Keratinocyte (primary cell): ENCODE measurements at regions not wholly inside any gene's neighbourhood (a gene's known extent, or its start where the extent isn't known, plus 50 kb on each side); places are given as distances from the start of the nearest gene placed in this dataset.
"Not testable (repeated sequence)": the region's sequence is repeated elsewhere in the genome, so short reads cannot be mapped to it uniquely, and the experiment has no call there.

Experiments used
- DNase-seq: peaks from one replicate; pipeline ENCODE4 v3.0.0-alpha.2; 2011; ENCODE audit warnings: low read depth, missing footprints, low spot score
- FAIRE-seq: peaks from 2 replicates; lab custom pipeline; 2011; peaks lifted over from hg19 to GRCh38; lab: Jason Lieb, UNC
- H2AFZ ChIP-seq: 2 replicates; pipeline ENCODE4 v1.6.0; 2012; ENCODE audit warnings: low read length, control low read depth, inconsistent platforms; ENCODE audit not compliant: control insufficient read depth
- H3K27ac ChIP-seq: 2 replicates; pipeline ENCODE4 v1.5.1; 2011; ENCODE audit warnings: low read length; ENCODE audit not compliant: control insufficient read depth, insufficient read depth
- H3K27me3 ChIP-seq: 3 replicates; pipeline ENCODE4 v1.6.0; 2011; ENCODE audit warnings: low read length; ENCODE audit not compliant: control insufficient read depth, insufficient read depth; ENCODE audit errors: extremely low read depth
- H3K36me3 ChIP-seq, 2 experiments: 2 replicates in 1 of 2; 3 replicates in 1 of 2; pipeline ENCODE4 v1.5.1; 2011; ENCODE audit warnings: low read length in 2 of 2, mild to moderate bottlenecking in 1 of 2; ENCODE audit not compliant: control insufficient read depth in 2 of 2, insufficient read depth in 2 of 2; ENCODE audit errors: extremely low read depth in 1 of 2
- H3K4me1 ChIP-seq: 3 replicates; pipeline ENCODE4 v1.5.1; 2011; ENCODE audit warnings: low read length; ENCODE audit not compliant: control insufficient read depth, insufficient read depth; ENCODE audit errors: extremely low read depth
- H3K4me2 ChIP-seq: 3 replicates; pipeline ENCODE4 v1.6.0; 2011; ENCODE audit warnings: low read depth, low read length; ENCODE audit not compliant: control insufficient read depth, insufficient read depth; ENCODE audit errors: extremely low read depth
- H3K4me3 ChIP-seq, 3 experiments: fragments of 200-600 bp in 1 of 3; sonication (generic) in 1 of 3; 2 replicates in 2 of 3; 3 replicates in 1 of 3; pipeline ENCODE4 v1.5.1; 2011 to 2016; ENCODE audit warnings: low read length in 3 of 3, mild to moderate bottlenecking in 3 of 3, control low read depth in 2 of 3, inconsistent platforms in 1 of 3, low read depth in 1 of 3, mixed read lengths in 1 of 3, mixed run types in 1 of 3, moderate library complexity in 1 of 3; ENCODE audit not compliant: control insufficient read depth in 2 of 3, insufficient read depth in 2 of 3; ENCODE audit errors: extremely low read depth in 1 of 3
- H3K79me2 ChIP-seq: 2 replicates; pipeline ENCODE4 v1.6.0; 2012; ENCODE audit warnings: low read length; ENCODE audit not compliant: control insufficient read depth, insufficient read depth
- H3K9ac ChIP-seq: 3 replicates; pipeline ENCODE4 v1.6.0; 2011; ENCODE audit warnings: low read length; ENCODE audit not compliant: control insufficient read depth, insufficient read depth; ENCODE audit errors: extremely low read depth
- H3K9me1 ChIP-seq: 3 replicates; pipeline ENCODE4 v1.6.0; 2011; ENCODE audit warnings: low read length; ENCODE audit not compliant: control insufficient read depth, insufficient read depth; ENCODE audit errors: extremely low read depth
- H3K9me3 ChIP-seq: 2 replicates; pipeline ENCODE4 v1.5.1; 2012; ENCODE audit warnings: low read depth, low read length; ENCODE audit not compliant: control insufficient read depth
- H4K20me1 ChIP-seq: 3 replicates; pipeline ENCODE4 v1.6.0; 2011; ENCODE audit warnings: low read length; ENCODE audit not compliant: control insufficient read depth, insufficient read depth; ENCODE audit errors: extremely low read depth
- EZH2 ChIP-seq: IDR thresholded peaks from one replicate; pipeline ENCODE4 v1.6.1; 2012; ENCODE audit warnings: inconsistent platforms, mild to moderate bottlenecking, low read length, moderate library complexity
- dilution Hi-C: fragments of 300-500 bp; cut with MboI; formaldehyde crosslinking; loops from one replicate; pipeline ENCODE4 v1.7.0; 2020; ENCODE audit warnings: low sequenced_read_pairs; ENCODE audit not compliant: extremely low pct_ligation_motif_present
- TF ChIP-seq, protein P1 (sequence below), 3 experiments: IDR thresholded peaks in 1 of 3; conservative IDR thresholded peaks in 1 of 3; optimal IDR thresholded peaks in 1 of 3; 2 replicates in 2 of 3; 3 replicates in 1 of 3; pipeline versions ENCODE3 to v1.5.1; 2011; ENCODE audit warnings: low read length in 3 of 3, mild to moderate bottlenecking in 3 of 3, moderate library complexity in 2 of 3, control low read depth in 1 of 3, inconsistent platforms in 1 of 3; ENCODE audit not compliant: insufficient read depth in 2 of 3; ENCODE audit errors: extremely low read depth in 1 of 3

DNA sequence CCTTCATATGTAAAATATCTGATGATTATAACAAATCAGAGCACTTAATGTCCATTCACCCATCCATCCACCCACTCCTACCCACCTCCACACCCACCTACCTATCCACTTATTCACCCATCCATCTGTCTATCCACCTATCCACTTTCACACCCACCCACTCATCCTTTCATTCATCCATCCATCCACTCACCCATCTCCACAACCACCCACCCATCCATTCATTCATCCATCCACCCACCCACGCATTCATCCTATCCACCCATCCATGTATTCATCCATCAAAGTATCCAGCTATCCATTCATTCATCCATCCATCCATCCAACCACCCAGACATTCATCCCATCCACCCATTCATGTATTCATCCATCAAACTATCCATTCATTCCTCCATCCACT lies 466.1 kb downstream of the AJAP1 start:
- Histone ChIP-seq H3K27me3 (no peaks in the 10 kb centered on the region), H3K27ac (no peak overlapping the region), H2AFZ (no peak overlapping the region), H3K79me2 (no peaks in the 10 kb centered on the region), H3K9me1 (no peaks in the 10 kb centered on the region), H3K9ac (no peak overlapping the region), H3K36me3 (no peaks in the 10 kb centered on the region), H3K4me2 (no peak overlapping the region), H3K4me3 (no peak overlapping the region), H4K20me1 (no peaks in the 10 kb centered on the region), H3K4me1 (no peaks in the 10 kb centered on the region), H3K9me3 (no peaks in the 10 kb centered on the region)
- TF ChIP-seq, protein P1, sequence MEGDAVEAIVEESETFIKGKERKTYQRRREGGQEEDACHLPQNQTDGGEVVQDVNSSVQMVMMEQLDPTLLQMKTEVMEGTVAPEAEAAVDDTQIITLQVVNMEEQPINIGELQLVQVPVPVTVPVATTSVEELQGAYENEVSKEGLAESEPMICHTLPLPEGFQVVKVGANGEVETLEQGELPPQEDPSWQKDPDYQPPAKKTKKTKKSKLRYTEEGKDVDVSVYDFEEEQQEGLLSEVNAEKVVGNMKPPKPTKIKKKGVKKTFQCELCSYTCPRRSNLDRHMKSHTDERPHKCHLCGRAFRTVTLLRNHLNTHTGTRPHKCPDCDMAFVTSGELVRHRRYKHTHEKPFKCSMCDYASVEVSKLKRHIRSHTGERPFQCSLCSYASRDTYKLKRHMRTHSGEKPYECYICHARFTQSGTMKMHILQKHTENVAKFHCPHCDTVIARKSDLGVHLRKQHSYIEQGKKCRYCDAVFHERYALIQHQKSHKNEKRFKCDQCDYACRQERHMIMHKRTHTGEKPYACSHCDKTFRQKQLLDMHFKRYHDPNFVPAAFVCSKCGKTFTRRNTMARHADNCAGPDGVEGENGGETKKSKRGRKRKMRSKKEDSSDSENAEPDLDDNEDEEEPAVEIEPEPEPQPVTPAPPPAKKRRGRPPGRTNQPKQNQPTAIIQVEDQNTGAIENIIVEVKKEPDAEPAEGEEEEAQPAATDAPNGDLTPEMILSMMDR (optimal IDR thresholded peaks at IDR 0.05 in 1 of 3, IDR thresholded peaks at IDR 0.05 in 1 of 3, conservative IDR thresholded peaks at IDR 0.05 in 1 of 3; ENCODE audit: extremely low read depth in 1 of 3, insufficient read depth in 2 of 3, low read length in 3 of 3): no peak
- no peak for TF ChIP-seq EZH2
- no peak for FAIRE-seq
- no peak for DNase-seq
- dilution Hi-C loops: no loop called here

- dilution Hi-C loops: no loop called here
These were observed 465.2 kb downstream of the AJAP1 start for GRCh38 chr1:5119366-5120234.

DNA sequence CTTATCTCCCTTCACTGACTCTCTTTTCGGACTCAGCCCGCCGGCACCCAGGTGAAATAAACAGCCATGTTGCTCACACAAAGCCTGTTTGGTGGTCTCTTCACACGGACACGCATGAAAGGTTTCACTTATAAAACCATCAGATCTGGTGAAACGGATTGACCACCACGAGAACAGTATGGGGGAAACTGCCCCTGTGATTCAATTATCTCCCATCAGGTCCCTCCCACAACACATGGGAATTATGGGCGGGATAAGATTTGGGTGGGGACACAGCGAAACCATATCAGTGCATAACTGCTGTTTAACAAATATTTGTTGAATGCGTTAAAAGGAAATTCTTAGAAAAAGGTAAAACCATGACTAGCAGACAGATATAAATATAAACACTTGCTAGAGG lies 464.4 kb downstream of the AJAP1 start:
- H4K20me1 ChIP-seq, H3K36me3 ChIP-seq, FAIRE-seq, dilution Hi-C loops, H3K27me3 ChIP-seq, DNase-seq, H2AFZ ChIP-seq, H3K9me3 ChIP-seq, H3K9me1 ChIP-seq, H3K4me1 ChIP-seq, H3K27ac ChIP-seq, H3K9ac ChIP-seq, H3K79me2 ChIP-seq, H3K4me3 ChIP-seq, H3K4me2 ChIP-seq: not testable (repeated sequence)

More at GRCh38 chr1:5119366-5120234, 465.2 kb downstream of the AJAP1 start:
- Histone ChIP-seq H3K9ac (no peak overlapping the region), H4K20me1 (no peaks in the 10 kb centered on the region), H3K27ac (no peak overlapping the region), H3K36me3 (no peaks in the 10 kb centered on the region), H3K79me2 (no peaks in the 10 kb centered on the region), H2AFZ (no peak overlapping the region), H3K4me2 (no peak overlapping the region), H3K9me3 (no peaks in the 10 kb centered on the region), H3K4me3 (no peak overlapping the region), H3K27me3 (no peaks in the 10 kb centered on the region), H3K9me1 (no peaks in the 10 kb centered on the region), H3K4me1 (no peaks in the 10 kb centered on the region)
- no peak for FAIRE-seq
- DNase-seq: no peak
- TF ChIP-seq EZH2: no peak
- TF ChIP-seq, protein P1 (optimal IDR thresholded peaks at IDR 0.05 in 1 of 3, IDR thresholded peaks at IDR 0.05 in 1 of 3, conservative IDR thresholded peaks at IDR 0.05 in 1 of 3; ENCODE audit: extremely low read depth in 1 of 3, insufficient read depth in 2 of 3, low read length in 3 of 3): no peak

DNA sequence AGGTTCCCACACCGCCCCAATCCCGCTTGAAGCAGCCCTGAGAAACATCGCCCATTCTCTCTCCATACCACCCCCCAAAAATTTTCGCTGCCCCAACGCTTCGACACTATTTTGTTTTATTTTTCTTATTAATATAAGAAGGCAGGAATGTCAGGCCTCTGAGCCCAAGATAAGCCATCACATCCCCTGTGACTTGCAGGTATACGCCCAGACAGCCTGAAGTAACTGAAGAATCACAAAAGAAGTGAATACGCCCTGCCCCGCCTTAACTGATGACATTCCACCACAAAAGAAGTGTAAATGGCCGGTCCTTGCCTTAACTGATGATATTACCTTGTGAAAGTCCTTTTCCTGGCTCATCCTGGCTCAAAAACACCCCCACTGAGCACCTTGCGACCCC lies 463.9 kb downstream of the AJAP1 start:
- H3K27me3 ChIP-seq, H3K9me1 ChIP-seq, H2AFZ ChIP-seq, H3K4me1 ChIP-seq, H3K9ac ChIP-seq, dilution Hi-C loops, DNase-seq, H4K20me1 ChIP-seq, H3K4me2 ChIP-seq, FAIRE-seq, H3K36me3 ChIP-seq, H3K4me3 ChIP-seq, H3K27ac ChIP-seq, H3K79me2 ChIP-seq, H3K9me3 ChIP-seq: not testable (repeated sequence)
